Astrocyte of the spinal cord (primary cell): ENCODE measurements at regions not wholly inside any gene's neighbourhood (a gene's known extent, or its start where the extent isn't known, plus 50 kb on each side); places are given as distances from the start of the nearest gene placed in this dataset.

Experiments
- DNase-seq: peaks from one replicate; pipeline ENCODE4 v3.0.0; 2011; ENCODE audit warnings: low read depth, low spot score
- H3K4me3 ChIP-seq: 2 replicates; pipeline ENCODE4 v1.5.1; 2011; ENCODE audit warnings: low read depth, mild to moderate bottlenecking, low read length, moderate library complexity
- in situ Hi-C: cut with HindIII; loops from 2 replicates; pipeline ENCODE4 v1.10.0; 2017; ENCODE audit warnings: low sequenced_read_pairs
- TF ChIP-seq, protein P1 (sequence below): IDR thresholded peaks from 2 replicates; pipeline ENCODE4 v1.5.1; 2012; ENCODE audit warnings: low read depth, mild to moderate bottlenecking, low read length, inconsistent platforms

DNA sequence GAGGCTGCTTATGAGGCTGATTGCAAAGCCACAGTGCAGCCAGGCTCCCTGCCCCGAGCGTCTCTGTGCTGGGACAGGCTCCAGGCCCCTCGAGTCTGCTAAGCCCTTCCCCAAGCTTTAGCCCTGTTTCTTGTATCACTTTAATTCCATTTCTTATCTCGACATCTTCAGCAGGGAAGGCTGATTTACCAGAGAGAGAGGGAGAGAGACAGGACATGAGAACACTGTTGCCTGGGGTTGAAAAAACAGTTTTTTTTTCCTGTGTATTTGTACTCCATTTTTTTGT, 386.5 kb downstream of the SMOC2 start:
- TF ChIP-seq, protein P1, sequence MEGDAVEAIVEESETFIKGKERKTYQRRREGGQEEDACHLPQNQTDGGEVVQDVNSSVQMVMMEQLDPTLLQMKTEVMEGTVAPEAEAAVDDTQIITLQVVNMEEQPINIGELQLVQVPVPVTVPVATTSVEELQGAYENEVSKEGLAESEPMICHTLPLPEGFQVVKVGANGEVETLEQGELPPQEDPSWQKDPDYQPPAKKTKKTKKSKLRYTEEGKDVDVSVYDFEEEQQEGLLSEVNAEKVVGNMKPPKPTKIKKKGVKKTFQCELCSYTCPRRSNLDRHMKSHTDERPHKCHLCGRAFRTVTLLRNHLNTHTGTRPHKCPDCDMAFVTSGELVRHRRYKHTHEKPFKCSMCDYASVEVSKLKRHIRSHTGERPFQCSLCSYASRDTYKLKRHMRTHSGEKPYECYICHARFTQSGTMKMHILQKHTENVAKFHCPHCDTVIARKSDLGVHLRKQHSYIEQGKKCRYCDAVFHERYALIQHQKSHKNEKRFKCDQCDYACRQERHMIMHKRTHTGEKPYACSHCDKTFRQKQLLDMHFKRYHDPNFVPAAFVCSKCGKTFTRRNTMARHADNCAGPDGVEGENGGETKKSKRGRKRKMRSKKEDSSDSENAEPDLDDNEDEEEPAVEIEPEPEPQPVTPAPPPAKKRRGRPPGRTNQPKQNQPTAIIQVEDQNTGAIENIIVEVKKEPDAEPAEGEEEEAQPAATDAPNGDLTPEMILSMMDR: no peak
- no peak for DNase-seq
- in situ Hi-C loops: no loop called here

DNA sequence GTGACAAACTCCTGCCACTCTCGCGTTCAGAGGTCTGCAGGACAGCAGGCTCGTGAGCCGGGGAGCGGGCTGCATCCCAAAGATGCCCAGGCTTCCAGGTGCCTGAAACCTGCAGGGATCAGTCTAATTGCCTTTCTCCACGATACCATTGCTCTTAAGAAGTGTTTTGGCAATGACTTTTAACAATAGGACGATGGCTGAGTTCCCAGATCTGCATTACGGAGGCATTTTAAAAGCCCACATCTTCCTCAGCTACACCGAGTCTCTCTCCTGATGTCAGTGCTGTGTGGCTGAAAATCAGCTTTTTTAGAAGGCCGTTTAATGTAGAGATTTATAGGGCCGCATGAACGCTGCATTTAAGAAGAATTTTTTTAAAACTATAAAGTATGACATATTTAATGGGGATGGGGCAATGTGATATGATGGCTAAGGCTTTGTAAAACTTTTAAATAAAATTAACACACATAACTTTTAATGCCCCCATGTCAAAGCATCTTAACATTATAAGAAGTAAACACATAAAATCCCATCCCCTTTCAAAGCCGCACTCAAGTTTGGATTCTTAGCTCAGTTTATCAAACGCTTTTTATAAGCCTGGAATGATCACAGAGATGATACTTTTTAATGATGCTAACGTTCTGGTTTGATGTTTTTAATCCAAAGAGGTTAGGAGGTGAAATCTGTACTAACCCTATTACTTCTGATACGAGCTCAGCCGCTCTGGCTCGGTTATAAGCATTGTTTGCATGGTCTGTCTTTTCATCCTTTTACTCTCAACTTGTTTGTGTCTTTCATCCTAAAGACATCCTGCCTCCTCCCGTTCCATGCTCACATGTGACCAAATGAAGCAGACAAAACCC, 386.0 kb downstream of the SMOC2 start:
- H3K4me3 ChIP-seq: no peak overlapping the region
- in situ Hi-C loops: no loop called here
- TF ChIP-seq, protein P1: no peak
- DNase-seq: no peak

More for the DNA sequence above, 386.5 kb downstream of the SMOC2 start:
- H3K4me3 ChIP-seq: no peak overlapping the region

DNA sequence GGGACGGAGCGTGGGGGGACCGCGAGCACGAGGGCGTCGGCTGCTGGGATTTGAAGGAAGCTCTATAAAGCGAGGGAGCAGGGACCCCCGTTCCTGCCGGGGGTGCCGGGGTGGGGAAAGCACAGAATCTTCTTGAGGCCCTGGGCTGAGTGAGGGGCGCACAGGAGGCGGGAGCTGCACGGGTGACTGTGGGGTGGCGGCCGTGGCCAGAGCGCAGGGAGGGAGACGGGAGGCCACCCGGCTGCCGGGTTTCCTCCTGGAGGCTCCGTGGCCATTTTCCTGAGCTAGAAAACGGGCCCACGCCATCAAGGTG, 385.1 kb downstream of the SMOC2 start:
- in situ Hi-C loops: no loop called here
- no peak for DNase-seq
- no peak overlapping the region for H3K4me3 ChIP-seq
- TF ChIP-seq, protein P1: no peak

DNA sequence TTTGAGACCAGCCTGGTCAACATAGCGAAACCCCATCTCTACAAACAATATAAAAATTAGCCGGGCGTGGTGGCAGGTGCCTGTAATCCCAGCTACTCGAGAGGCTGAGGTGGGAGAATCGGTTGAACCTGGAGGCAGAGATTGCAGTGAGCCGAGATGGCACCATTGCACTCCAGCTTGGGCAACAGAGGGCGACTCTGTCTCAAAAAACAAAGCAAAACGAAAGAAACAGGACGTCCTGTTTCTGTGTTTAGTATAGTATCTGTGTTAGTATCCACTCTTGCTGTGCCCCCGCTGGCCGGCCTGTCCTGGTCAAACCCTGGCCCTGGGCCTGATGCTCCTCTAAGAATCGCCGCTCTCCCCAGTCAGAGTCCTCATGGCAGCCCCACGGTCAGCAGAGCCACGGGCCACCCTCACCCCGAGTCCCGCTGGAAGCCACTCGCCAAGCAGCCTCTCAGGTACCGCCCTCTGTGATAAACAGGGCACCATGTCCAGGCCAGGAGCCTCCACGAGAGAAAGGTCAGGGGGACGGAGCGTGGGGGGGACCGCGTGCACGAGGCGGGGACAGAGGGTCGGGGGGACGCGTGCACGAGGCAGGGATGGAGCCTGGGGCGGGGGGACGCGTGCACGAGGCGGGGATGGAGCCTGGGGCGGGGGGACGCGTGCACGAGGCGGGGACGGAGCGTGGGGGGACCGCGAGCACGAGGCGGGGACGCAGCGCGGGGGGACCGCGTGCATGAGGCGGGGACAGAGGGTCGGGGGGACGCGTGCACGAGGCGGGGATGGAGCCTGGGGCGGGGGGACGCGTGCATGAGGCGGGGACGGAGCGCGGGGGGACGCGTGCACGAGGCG, 384.5 kb downstream of the SMOC2 start:
- TF ChIP-seq, protein P1: no peak
- H3K4me3 ChIP-seq: no peak overlapping the region
- no peak for DNase-seq
- in situ Hi-C loops: no loop called here

DNA sequence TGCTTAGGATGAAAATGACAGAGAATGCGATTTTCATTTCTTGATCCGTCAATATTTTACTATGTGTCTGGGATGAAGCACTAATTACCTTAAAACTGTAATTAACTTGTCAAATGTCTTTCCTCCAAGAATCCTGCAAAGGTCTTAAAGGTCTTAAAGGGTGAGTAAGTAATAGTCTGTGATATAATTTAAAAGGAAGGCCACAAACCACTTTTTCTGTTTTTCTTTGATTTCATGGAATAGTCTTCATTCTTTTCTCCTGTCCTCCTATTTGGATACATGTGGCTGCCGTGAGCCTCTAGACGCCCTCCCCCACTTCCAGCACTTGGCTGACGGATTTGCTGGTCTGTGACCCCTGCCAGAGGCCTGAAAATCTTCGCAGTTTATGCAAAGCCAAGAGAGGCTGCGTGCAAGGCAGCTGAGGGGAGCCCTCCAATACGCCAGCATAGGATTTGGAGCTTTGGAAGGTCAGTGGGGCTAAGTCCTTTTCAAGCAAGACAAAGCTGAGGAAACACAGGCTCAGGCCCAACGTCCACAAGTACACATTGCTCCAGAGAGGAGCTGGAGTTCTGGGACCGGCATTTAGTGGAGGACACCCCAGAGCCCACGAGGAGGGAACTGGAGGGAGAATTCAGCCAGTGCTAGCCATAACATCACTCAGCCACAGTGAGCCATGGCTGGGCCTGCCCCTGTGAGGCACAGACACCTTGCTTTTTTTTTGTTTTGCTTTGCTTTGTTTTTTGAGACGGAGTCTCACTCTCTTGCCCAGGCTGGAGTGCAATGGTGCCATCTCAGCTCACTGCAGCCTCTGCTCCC, 382.6 kb downstream of the SMOC2 start:
- TF ChIP-seq, protein P1: no peak
- H3K4me3 ChIP-seq: no peak overlapping the region
- no peak for DNase-seq
- in situ Hi-C loops: no loop called here

DNA sequence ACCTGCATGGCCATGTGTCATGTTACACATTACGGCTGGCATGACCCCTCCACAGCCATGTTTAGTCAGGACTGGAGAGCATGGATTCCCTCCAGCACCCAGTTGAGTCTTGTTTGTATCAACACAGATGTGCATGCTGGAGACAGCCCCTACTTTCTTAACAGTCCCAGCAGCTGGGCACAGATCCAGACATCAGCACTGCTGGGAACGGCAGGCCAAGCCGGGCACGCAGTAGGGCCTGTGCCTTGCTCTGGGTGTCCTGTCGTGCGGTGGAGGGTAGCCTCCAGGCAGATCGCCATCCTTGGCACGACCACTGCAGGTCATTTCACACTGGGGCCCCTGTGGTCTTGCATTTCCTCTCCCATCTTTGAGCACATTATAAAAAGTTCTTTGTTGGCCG, 381.4 kb downstream of the SMOC2 start:
- no peak overlapping the region for H3K4me3 ChIP-seq
- DNase-seq: no peak
- TF ChIP-seq, protein P1: no peak
- in situ Hi-C loops: no loop called here
